H1 (cell line): ENCODE measurements at regions not wholly inside any gene's neighbourhood (a gene's known extent, or its start where the extent isn't known, plus 50 kb on each side); places are given as distances from the start of the nearest gene placed in this dataset.

ENCODE experiments used
- CHD7 ChIP-seq: fragments of 300-600 bp; sonication (generic); IDR thresholded peaks from 2 replicates; pipeline ENCODE4 v1.7.1; 2012; ENCODE audit warnings: low read length, moderate library complexity, mild to moderate bottlenecking, inconsistent platforms; ENCODE audit not compliant: insufficient replicate concordance
- E2F6 ChIP-seq: IDR thresholded peaks from 2 replicates; pipeline ENCODE4 v1.6.1; 2012; ENCODE audit warnings: inconsistent platforms
- GABPA ChIP-seq: IDR thresholded peaks from 2 replicates; pipeline ENCODE4 v1.6.1; 2011; ENCODE audit warnings: mild to moderate bottlenecking, low read length, moderate library complexity, borderline replicate concordance; ENCODE audit not compliant: insufficient read depth
- JUN ChIP-seq: IDR thresholded peaks from 2 replicates; pipeline ENCODE4 v1.6.1; 2011; ENCODE audit warnings: low read depth, mild to moderate bottlenecking, improper control_type of control experiment, low read length
- PHF8 ChIP-seq: fragments of 200-600 bp; sonication (generic); conservative IDR thresholded peaks from 2 replicates; pipeline ENCODE4 v1.7.1; 2012; ENCODE audit warnings: low read depth, mild to moderate bottlenecking, inconsistent platforms, low read length, moderate library complexity
- TBP ChIP-seq: IDR thresholded peaks from 2 replicates; pipeline ENCODE4 v1.6.1; 2011; ENCODE audit warnings: low read depth, low read length, improper control_type of control experiment
- TCF12 ChIP-seq: IDR thresholded peaks from 2 replicates; pipeline ENCODE4 v1.6.1; 2011; ENCODE audit warnings: low read depth, mild to moderate bottlenecking, low read length

GRCh38 chr5:124824637-124825158 lies 78.3 kb upstream of the ZNF608 start (continued):
- no peak for TF ChIP-seq CHD7
- no peak for TF ChIP-seq PHF8
- no peak for TF ChIP-seq JUN
- no peak for TF ChIP-seq TCF12
- TF ChIP-seq TBP = no peak
- no peak for TF ChIP-seq GABPA
- no peak for TF ChIP-seq E2F6
- TF ChIP-seq, all 59 proteins: peak for 0
